LoVo (cell line): ENCODE measurements at regions not wholly inside any gene's neighbourhood (a gene's known extent, or its start where the extent isn't known, plus 50 kb on each side); places are given as distances from the start of the nearest gene placed in this dataset.
"Not testable (repeated sequence)": the region's sequence is repeated elsewhere in the genome, so short reads cannot be mapped to it uniquely, and the experiment has no call there.

Experiments used
- DNase-seq: peaks from one replicate; pipeline ENCODE4 v3.0.0-alpha.2; 2016; ENCODE audit warnings: low spot score

DNA sequence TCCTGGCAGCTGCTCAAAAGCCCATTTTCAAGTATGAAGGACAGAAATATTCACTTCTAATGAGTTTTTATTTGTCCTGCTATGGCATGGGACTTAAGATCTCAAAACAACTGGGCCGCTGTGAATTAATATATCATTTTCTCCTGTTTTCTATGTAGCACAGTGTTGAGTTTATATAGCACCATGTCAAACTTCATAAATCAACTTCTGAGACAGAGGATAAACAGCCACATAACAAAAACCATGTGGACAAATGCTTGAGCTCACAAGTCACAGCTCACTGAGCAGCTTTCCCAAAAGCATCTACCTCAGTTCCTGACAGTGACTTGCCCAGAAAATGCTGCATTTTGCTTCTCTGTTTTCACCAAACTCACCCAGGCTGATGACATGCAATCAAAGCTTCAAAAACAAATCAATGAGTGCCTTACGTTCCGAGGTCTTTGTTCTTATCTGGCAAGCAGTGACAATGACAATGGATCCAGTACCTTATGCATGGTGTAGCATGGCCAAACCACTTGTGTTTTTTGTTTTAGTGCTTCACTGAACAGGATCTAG, 722.6 kb downstream of the LRRIQ3 start:
- DNase-seq = no peak

DNA sequence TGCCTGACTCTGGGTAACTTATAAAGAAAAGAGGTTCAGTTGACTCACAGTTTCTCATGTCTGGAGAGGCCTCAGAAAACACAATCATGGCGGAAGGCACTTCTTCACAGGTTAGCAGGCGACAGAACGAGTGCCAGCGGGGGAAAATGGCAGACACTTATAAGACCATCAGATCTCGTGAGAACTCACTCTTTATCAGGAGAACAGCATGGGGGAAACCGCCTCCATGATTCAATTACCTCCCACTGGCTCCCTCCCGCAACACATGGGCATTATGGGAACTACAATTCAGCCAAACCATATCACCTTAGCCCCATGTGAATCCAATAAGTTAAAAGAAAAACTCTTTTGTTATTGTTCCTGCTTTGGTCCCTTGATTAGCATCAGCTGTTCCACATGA, 725.2 kb downstream of the LRRIQ3 start:
- no peak for DNase-seq

DNA sequence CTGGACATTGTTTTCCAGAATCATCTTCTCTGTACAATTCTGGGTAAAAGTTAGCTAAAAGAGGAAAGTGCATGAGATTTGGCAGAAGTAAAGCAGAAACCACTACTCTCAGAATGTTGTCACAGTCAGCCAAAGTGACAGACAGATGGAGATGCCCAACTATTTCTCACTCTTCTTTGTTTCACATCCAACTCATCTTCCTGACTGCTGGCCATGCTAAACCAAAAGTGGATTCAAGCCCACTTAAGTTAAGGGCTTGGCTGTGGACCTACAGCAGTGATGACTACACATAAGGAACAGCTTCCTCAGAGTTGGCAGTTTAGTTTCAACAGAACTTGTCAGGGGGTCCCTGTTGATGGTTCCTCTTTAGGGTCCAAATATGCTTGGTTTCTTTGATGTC, 730.2 kb downstream of the LRRIQ3 start:
- DNase-seq = no peak

DNA sequence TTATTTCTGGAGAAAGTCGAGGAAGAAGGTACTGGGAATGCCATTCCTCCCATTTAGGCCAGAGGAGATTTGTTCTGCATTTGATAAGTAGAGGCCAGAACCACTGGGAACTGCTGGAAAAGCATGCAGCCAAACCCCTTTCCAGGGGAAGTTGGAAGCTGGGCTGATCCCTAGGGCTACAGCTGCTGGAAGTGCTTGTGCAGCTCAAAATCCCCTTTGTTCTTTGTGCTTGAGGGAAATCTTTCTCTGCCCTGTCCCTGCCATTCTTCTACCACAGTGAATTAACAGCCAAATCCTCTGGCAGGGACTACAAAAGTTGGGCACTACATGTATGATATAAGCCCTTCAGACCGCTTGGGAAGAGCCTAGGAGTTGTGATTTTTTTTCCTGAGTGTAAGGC, 734.1 kb downstream of the LRRIQ3 start:
- DNase-seq = no peak

DNA sequence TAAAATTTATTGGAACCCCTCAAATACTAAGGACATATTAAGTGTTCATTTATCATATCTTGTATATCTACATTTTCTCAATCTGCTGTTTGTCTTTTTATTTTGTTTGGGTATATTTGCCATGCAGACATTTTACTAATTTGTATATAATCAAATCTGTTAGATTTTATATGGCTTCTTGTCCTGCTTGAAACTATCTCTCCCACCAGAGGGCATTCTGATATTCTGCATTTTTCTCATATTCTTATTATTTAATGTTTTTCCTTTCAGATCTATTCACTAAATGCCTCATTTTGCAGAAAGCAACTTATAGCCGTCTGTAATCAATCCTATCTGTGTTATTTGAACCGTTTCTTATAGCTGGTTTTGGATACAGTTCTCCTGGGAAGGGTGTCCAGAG, 745.5 kb downstream of the LRRIQ3 start:
- DNase-seq = no peak

DNA sequence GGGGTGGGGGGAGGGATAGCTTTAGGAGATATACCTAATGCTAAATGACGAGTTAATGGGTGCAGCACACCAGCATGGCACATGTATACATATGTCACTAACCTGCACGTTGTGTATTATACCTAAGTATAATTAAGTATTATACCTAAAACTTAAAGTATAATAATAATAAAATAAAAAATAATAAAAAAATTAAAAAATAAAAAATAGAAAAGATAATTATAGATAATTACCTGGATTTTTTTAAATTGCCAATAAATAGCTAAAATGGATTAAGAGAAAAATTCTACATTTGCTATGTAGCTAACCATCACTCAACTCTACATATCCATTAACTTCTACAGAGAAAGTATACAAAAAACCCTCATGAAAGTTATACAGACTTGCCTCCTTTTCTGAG, 747.3 kb downstream of the LRRIQ3 start:
- DNase-seq = not testable (repeated sequence)

DNA sequence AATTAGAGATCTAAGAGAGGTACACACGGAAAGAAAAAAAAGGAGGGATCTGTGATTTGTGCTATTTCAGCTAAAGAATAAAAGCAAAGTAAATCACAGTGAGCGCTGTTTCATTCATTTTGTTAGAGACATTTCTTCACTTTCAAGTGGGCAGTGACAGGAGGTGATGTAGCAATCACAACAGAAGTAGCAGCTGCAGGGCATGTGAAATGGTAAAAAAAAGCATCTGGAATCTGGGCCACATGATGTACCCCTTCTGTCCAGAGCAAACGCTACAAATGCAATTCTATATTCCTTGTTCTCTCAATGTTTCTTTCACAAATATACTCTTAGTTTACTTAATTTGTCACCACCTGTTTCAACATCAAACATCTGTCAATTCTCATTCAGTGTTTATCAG, 786.5 kb downstream of the LRRIQ3 start:
- no peak for DNase-seq

DNA sequence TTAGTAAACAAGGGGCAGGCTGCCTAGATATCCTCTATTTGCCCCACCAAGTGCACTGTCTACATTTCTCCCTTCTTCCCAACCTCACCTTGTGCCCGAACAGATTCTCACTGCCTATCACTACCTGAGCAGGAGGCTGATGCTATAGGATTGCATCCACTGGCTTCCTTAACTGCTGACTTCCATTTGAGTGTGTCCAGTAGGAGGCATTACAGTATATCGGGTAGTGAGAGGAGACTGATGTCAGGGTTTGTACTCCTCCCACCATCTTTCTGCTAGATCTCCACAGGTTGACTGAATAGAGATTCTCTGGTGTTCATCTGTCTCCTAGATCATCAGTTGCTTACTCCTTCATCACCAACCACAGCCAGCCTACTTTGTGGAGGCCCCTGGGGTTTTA, 796.3 kb downstream of the LRRIQ3 start:
- DNase-seq = no peak

DNA sequence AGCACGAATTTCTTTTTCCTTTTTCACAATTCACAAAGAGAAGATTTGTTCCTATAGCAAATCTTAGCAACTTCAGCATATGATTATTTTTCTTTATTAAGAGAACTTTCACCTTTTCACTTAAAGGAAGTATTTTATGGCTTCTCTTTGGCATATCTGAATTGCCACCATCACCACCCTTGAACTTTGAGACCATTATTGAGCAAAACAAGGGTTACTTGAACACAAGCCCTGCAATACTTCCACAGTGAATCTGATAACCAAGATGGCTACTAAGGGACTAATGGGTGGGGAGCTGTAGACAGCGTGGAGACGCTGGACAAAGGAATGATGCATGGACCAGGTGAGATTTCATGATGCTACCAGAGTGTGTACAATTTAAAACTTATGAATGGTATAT, 815.0 kb downstream of the LRRIQ3 start:
- DNase-seq = no peak

DNA sequence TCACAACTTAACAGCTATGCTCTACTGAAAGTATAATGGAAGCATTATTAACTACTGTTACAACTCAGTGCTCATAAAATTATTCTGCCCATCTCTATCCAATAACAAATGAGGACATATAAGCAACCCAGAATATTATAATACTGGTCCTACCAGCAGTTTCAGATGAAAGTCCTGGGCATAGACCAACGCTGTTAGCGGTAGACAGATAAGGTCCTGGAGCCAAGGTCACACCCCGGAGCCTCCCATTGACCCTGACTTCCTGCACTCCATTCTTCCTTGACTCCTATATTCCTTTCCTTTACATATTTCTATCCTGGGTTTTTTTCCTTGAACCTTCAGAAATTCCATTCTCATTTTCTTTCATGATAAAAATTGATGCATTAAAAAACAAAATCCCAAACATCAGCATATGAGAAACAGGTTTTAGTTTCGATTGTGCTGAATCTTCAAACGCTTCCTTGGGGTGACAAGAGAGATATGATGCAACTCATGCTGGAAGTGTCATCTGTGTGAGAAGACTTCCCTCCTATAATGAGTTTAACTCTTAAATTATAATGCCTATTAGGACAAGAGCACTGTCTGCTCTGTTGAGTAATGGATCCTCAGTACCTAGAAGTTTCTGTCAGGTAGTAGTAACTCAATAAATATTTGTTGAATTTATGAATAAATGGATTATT, 831.1 kb downstream of the LRRIQ3 start:
- DNase-seq = no peak

DNA sequence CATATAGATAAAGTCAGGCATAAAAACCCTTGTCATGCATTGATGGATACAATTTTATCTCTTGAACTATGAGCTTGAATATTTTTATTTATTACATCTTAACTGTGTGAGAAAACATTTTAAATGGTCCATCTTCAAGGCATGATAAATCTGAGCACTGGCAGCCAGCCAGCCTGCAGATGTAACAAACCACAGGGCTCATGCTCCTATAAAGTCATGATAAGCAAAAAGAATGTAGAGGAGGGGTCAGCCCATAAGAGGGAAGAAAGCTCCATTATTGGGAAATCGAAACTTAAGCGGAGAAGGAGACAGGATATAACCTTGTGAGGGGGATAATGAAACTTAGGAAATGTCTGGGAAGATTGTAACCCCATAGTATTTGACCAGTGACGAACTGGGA, 839.0 kb downstream of the LRRIQ3 start:
- DNase-seq = no peak

DNA sequence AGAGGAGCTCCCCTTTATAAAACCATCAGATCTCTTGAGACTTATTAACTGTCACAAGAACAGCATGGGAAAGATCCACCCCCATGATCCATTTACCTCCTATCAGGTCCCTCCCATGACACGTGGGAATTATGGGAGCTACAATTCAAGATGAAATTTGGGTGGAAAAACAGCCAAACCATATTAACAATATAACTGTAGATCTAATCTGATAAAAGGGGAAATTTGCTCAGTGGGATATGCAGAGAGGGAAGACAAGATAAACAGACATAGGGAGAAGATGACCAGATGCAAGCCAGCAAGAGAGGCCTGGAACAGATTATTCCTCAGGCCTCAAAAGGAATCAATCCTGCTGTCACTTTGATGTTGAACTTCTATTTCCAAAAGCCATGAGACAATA, 841.5 kb downstream of the LRRIQ3 start:
- no peak for DNase-seq

DNA sequence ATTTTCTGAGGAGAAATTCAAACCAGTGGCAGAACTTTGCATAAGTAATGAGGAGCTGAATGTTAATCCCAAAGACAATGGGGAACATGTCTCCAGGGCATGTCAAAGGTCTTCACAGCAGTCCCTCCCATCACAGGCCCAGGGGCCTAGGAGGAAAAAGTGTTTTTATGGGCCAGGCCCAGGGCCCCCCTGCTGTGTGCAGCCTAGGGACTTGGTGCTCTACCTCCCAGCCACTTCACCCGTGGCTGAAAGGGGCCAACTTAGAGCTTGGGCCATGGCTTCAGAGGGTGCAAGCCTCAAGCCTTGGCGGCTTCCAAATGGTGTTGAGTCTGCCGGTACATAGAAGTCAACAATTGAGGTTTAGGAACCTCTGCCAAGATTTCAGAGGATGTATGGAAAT, 854.0 kb downstream of the LRRIQ3 start:
- no peak for DNase-seq

DNA sequence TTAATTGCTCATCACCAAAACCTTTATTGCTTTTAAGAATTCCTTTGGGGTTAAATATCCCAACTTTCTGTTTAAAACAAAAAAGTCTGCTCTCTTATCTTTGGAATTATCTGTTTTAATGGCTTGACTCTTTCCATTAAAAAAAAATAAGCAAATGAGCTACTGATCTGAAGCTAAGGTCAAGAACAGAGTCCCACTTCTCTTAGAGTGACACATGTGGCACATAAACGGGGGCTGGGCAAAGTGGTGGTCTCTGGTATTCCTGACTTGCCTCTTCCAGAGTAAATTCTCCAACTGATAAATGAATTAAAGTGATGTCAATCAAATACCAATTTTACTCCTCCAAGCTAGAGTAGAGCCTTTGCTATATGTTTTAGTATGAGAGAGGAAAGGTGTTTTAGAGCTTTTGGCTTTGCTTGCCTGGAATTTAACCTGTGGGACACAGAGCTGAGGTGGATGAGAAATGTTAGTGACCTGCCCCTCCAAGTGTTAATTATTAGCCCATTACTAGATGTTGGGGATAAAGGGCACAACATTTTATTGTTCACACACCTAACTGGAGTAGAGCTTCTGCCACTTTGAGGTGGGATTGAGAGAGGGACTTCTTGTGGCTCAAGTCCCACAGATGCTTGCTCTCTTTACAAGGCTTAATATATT, 864.0 kb downstream of the LRRIQ3 start:
- no peak for DNase-seq

DNA sequence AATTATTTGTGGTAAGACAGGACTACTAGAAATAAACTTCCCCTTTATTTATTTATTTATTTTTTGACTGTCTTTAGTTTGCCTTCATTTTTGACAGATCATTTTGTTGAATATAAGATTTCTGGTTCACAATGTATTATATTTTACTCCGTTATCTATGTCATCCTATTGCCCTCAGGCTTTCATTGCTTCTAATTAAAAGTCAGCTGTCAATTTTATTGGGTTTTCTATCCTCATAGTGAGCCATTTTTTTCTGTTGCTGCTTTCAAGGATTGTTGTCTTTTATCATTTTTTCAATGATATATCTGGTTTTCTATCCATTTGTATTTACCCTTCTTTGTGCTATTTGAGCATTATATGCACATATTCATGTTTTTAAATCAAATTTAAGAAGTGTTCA, 866.2 kb downstream of the LRRIQ3 start:
- no peak for DNase-seq

DNA sequence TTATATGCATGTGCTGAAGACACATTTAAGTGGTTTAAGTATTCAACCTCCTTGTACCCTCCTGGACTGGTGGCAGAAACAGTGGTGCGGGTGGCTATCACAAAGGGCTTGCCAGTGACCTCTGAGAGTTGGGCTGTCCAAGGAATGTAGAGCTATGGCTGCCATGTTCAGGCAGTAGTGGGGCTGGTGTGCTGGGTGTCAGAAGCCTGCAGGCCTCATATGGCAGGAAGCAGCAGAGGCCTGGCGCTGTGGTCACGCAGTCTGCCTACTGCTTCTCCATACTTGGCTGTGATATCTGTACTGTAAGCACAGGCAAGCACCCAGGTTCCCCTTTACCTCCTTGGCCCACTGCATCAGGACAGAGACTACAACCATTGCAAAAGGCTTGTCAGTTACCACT, 870.0 kb downstream of the LRRIQ3 start:
- no peak for DNase-seq

DNA sequence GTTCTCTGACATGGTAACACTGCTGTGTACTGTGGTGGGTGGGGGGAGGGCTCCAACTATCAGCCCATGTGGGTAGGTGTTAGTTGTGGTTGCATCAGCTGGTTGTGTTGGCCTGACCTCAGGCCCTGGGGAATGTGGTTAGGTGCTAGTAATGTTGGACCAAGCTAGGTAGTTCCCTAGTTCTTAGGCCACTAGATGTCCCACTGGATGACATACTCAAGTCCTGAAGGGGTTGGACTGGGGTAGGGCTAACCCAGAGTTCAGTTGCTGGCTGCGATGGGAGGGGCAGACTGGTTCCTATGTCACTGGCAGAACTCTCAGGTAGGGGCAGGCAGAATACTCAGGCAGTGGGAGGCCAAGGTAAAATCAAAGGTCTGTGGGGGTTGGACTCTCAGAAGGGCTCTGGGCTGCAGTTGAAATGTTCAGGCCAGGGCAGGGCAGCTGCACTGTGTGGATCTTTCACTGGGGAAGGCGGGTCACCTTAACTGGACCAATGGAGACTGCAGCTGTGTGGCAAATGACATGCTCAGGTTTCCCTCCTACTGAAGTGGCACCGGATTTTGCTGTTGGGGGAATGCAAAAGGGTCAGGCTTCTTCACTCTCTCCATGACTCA, 870.7 kb downstream of the LRRIQ3 start:
- no peak for DNase-seq

DNA sequence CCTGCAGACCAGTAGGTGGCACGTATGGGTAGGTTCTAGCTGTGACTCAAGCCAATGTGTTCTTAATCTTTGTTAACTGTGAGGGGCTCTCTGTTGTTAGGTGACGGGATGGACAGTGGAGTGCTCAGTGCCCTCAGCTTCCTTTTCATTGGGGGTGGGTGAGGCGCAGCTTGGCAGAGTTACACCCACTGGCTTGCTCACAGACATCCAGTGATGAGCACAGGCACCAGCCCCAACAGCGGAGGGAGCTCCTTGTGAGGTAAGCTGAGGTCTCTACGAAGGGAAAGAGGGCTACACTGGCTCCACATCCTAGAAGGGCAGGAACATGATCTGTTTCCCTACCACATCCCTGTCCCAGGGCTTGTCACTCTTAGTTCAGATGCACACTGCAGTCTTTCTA, 871.3 kb downstream of the LRRIQ3 start:
- DNase-seq = no peak

DNA sequence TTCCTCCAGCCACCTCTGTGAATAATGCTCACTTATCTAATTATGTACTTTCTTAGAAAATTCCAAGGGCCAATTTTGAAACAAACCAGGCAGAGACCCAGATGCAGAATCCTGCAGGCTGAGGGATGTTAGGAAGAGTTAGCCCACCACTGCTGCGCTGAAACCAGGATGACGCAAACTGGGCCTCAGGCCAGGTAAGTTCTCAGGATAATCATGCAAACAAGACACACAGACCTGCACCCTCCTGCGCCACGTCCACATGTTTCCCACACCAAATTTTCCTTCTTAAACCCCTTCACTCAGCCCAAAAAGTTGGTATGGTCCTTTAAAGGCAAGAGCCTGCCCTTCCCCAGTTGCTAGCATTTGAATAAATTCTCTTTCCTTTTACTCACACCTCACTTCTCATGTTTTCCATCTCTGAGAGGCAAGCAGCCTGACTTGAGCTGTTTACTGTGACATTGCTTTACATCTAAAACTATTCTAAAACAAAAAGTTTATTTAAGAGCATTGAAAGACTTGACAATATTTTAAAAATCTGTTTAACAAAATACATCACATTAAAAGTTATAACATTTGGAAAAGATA, 887.1 kb downstream of the LRRIQ3 start:
- no peak for DNase-seq

DNA sequence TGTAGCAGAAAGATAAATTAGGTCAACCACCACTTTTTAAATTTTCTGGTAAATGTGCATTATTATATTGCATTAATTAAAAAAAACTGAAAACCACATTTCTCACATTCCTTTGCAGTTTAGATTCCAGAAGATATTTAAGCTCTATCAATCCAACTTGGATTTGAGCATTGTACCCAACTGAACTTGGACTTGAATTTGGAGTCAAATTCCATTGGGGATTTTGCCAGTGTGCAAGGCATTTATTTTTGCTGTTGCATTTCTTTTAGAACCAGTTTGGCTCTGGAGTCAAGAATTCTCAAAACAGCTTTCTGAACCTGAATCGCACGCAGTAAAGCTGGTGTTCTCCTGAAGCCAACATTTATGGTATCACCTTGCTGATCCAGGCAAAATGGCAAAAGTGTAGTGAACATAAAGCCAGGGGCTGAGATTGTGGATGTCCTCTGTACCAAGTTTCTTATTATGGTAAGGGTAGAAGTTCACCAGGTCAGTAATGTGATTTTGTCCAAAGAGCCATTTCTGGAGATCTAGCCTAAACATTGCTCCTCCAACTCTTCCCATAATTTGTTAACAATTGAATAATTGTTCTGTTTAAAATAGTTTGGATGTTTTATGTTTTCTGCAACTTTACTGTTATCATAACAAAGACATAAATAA, 890.9 kb downstream of the LRRIQ3 start:
- no peak for DNase-seq

DNA sequence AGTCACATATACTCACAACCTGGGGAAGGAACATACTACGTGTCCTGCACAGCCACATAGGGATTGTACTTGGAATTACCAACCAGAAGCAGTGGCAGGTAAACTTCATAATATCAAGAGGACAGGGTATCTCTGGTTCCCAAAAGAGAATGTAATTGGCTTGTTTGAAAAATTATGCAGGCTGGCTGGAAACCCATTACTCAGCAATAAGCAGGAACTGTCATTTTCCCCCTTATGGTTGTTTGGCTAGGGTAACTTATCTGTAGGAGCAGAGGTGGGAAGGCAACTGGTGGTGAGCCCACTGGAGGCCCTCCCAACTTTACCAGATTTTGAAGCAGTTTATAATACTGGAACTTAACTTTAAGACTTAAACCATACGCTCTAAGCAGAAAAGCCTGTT, 924.1 kb downstream of the LRRIQ3 start:
- DNase-seq = no peak

DNA sequence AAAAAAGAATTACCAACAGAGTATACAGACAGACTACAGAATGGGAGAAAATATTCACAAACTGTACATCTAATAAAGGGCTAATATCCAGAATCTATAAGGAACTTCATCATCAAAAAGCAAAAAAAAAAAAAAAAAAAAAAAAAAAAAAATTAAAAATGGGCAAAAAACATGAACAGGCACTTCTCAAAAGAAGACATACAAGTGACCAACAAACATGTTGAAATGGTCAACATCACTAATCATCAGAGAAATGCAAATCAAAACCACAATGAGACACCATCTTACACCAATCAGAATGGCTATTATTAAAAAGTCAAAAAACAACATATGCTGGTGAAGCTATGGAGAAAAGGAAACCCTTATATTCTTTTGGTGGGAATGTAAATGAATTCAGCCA, 952.8 kb downstream of the LRRIQ3 start:
- DNase-seq = not testable (repeated sequence)
